WTC11 (cell line): ENCODE measurements at regions not wholly inside any gene's neighbourhood (a gene's known extent, or its start where the extent isn't known, plus 50 kb on each side); places are given as distances from the start of the nearest gene placed in this dataset.

Experiments
- ATAC-seq: fragments of 200-7000 bp; cut with Tn5 transposase; 2 replicates; pipeline ENCODE4 v1.10.0; 2021; ENCODE audit warnings: mild to moderate bottlenecking, moderate library complexity
- CTCF ChIA-PET: fragments of 300-600 bp; sonication (Branson Sonifier 250); formaldehyde crosslinking; loops from one replicate; lab custom pipeline; 2021; ENCODE audit warnings: antibody characterized with exemption; lab: Charles Lee
- POLR2A ChIA-PET: fragments of 350-600 bp; sonication (Branson Sonifier 250); formaldehyde crosslinking; loops from one replicate; lab custom pipeline; 2021; ENCODE audit warnings: antibody characterized with exemption; lab: Charles Lee
- DNase-seq: peaks from one replicate; pipeline ENCODE4 v3.0.0; 2021; ENCODE audit warnings: low spot score
- H3K27ac Mint-ChIP-seq: 2 replicates; pipeline ENCODE4 v1.8.0; 2021; ENCODE audit warnings: mixed read lengths
- H3K27me3 Mint-ChIP-seq: 2 replicates; pipeline ENCODE4 v1.8.0; 2021; ENCODE audit warnings: low read depth, mild to moderate bottlenecking, moderate library complexity, mixed read lengths
- H3K36me3 Mint-ChIP-seq: 2 replicates; pipeline ENCODE4 v1.8.0; 2021; ENCODE audit warnings: mixed read lengths
- H3K4me1 Mint-ChIP-seq: 2 replicates; pipeline ENCODE4 v1.8.0; 2022; ENCODE audit warnings: mixed read lengths
- H3K4me3 Mint-ChIP-seq: 2 replicates; pipeline ENCODE4 v1.8.0; 2021; ENCODE audit warnings: mild to moderate bottlenecking, moderate library complexity, mixed read lengths
- H3K9me3 Mint-ChIP-seq: 2 replicates; pipeline ENCODE4 v1.8.0; 2021; ENCODE audit warnings: mixed read lengths
- AR ChIP-seq: fragments of 250-450 bp; sonication (Bioruptor Pico); IDR thresholded peaks from 2 replicates; pipeline ENCODE4 v1.9.0; 2021; ENCODE audit warnings: mild to moderate bottlenecking
- ATF1 ChIP-seq: sonication (generic); formaldehyde crosslinking; IDR thresholded peaks from 2 replicates; pipeline ENCODE4 v1.8.1; 2023; ENCODE audit warnings: mild to moderate bottlenecking, moderate library complexity, missing genetic modification reagents
- ATF2 ChIP-seq: sonication (generic); formaldehyde crosslinking; IDR thresholded peaks from 2 replicates; pipeline ENCODE4 v1.8.1; 2022; ENCODE audit warnings: low read depth, missing genetic modification reagents, borderline replicate concordance
- ATF3 ChIP-seq: sonication (generic); formaldehyde crosslinking; conservative IDR thresholded peaks from 2 replicates; pipeline ENCODE4 v1.8.1; 2022; ENCODE audit warnings: mild to moderate bottlenecking, missing genetic modification reagents
- CREM ChIP-seq: sonication (generic); formaldehyde crosslinking; IDR thresholded peaks from 2 replicates; pipeline ENCODE4 v1.8.1; 2022; ENCODE audit warnings: mild to moderate bottlenecking, missing genetic modification reagents, moderate library complexity
- CTCF ChIP-seq: fragments of 200-600 bp; IDR thresholded peaks from 2 replicates; pipeline ENCODE4 v1.8.0; 2022; ENCODE audit warnings: antibody characterized with exemption
- E2F5 ChIP-seq: sonication (generic); formaldehyde crosslinking; IDR thresholded peaks from 2 replicates; pipeline ENCODE4 v1.8.1; 2022; ENCODE audit warnings: mild to moderate bottlenecking, moderate library complexity, missing genetic modification reagents
- ESRRA ChIP-seq: sonication (generic); formaldehyde crosslinking; IDR thresholded peaks from 2 replicates; pipeline ENCODE4 v1.8.1; 2022; ENCODE audit warnings: mild to moderate bottlenecking, missing genetic modification reagents, borderline replicate concordance
- FOXP4 ChIP-seq: sonication (generic); formaldehyde crosslinking; IDR thresholded peaks from 2 replicates; pipeline ENCODE4 v1.8.0; 2022; ENCODE audit warnings: mild to moderate bottlenecking, missing genetic modification reagents
- GABPB1 ChIP-seq: sonication (generic); formaldehyde crosslinking; IDR thresholded peaks from 2 replicates; pipeline ENCODE4 v1.8.1; 2023; ENCODE audit warnings: mild to moderate bottlenecking, missing genetic modification reagents
- HMGA2 ChIP-seq: fragments of 250-450 bp; sonication (Bioruptor Pico); IDR thresholded peaks from 2 replicates; pipeline ENCODE4 v1.4.0; 2021; ENCODE audit warnings: mild to moderate bottlenecking, moderate library complexity
- IRF1 ChIP-seq: sonication (generic); formaldehyde crosslinking; IDR thresholded peaks from 2 replicates; pipeline ENCODE4 v1.8.0; 2023; ENCODE audit warnings: missing genetic modification reagents
- KAT7 ChIP-seq: sonication (generic); formaldehyde crosslinking; IDR thresholded peaks from 2 replicates; pipeline ENCODE4 v1.8.1; 2023; ENCODE audit warnings: missing genetic modification reagents, mild to moderate bottlenecking, borderline replicate concordance
- OVOL2 ChIP-seq: fragments of 250-450 bp; sonication (Bioruptor Pico); IDR thresholded peaks from 2 replicates; pipeline ENCODE4 v1.9.0; 2021; ENCODE audit warnings: mild to moderate bottlenecking, borderline replicate concordance
- PRRX2 ChIP-seq: fragments of 250-450 bp; sonication (Bioruptor Pico); IDR thresholded peaks from 2 replicates; pipeline ENCODE4 v1.8.0; 2021; ENCODE audit warnings: mild to moderate bottlenecking
- RELA ChIP-seq: sonication (generic); formaldehyde crosslinking; IDR thresholded peaks from 2 replicates; pipeline ENCODE4 v1.8.1; 2022; ENCODE audit warnings: missing genetic modification reagents, mild to moderate bottlenecking, borderline replicate concordance
- RORB ChIP-seq: fragments of 250-450 bp; sonication (Bioruptor Pico); IDR thresholded peaks from 2 replicates; pipeline ENCODE4 v1.9.0; 2021; ENCODE audit warnings: mild to moderate bottlenecking
- ZBTB43 ChIP-seq: sonication (generic); formaldehyde crosslinking; IDR thresholded peaks from 2 replicates; pipeline ENCODE4 v1.8.1; 2023; ENCODE audit warnings: mild to moderate bottlenecking, missing genetic modification reagents
- ZNF219 ChIP-seq: sonication (generic); formaldehyde crosslinking; IDR thresholded peaks from 2 replicates; pipeline ENCODE4 v1.8.0; 2023; ENCODE audit warnings: missing genetic modification reagents, mild to moderate bottlenecking, borderline replicate concordance
- ZNF263 ChIP-seq: sonication (generic); formaldehyde crosslinking; IDR thresholded peaks from 2 replicates; pipeline ENCODE4 v1.8.1; 2022; ENCODE audit warnings: low read depth, mild to moderate bottlenecking, moderate library complexity, missing genetic modification reagents
- ZNF671 ChIP-seq: fragments of 250-450 bp; sonication (Bioruptor Pico); IDR thresholded peaks from 2 replicates; pipeline ENCODE4 v1.8.0; 2021; ENCODE audit warnings: mild to moderate bottlenecking
- ZSCAN18 ChIP-seq: fragments of 250-450 bp; sonication (Bioruptor Pico); IDR thresholded peaks from 2 replicates; pipeline ENCODE4 v2.1.2; 2022; ENCODE audit warnings: mild to moderate bottlenecking, moderate library complexity

GRCh38 chrX:125680366-125680765, 360.7 kb downstream of the TEX13C start (continued):
- TF ChIP-seq ATF2 (CRISPR knock-in tag) (no peak), AR (no peak), HMGA2 (CRISPR knock-in tag) (no peak), IRF1 (CRISPR knock-in tag) (no peak), RORB (CRISPR knock-in tag) (no peak), ZBTB43 (no peak), CREM (CRISPR knock-in tag) (no peak), OVOL2 (CRISPR knock-in tag) (no peak)
- TF ChIP-seq, all 79 proteins: peak for 0

GRCh38 chrX:125681058-125681457, 361.4 kb downstream of the TEX13C start:
- Mint-ChIP-seq H3K4me1 (peaks cover 6% of the 10 kb centered on the region), H3K4me3 (no peak overlapping the region), H3K27me3 (no peaks in the 10 kb centered on the region), H3K36me3 (peaks cover 10% of the 10 kb centered on the region), H3K9me3 (peaks cover 16% of the 10 kb centered on the region), H3K27ac (no peak overlapping the region)
- no peak for DNase-seq
- ChIA-PET CTCF (no interaction called here), POLR2A (no interaction called here)
- ATAC-seq = no peak
- TF ChIP-seq RORB (CRISPR knock-in tag) (no peak), ZNF219 (CRISPR knock-in tag) (no peak), ESRRA (CRISPR knock-in tag) (no peak), KAT7 (no peak), ATF1 (no peak), PRRX2 (CRISPR knock-in tag) (no peak), ATF2 (CRISPR knock-in tag) (no peak), E2F5 (CRISPR knock-in tag) (no peak), ZSCAN18 (CRISPR knock-in tag) (no peak), CTCF (no peak), FOXP4 (no peak), GABPB1 (CRISPR knock-in tag) (no peak), RELA (CRISPR knock-in tag) (no peak), ATF3 (CRISPR knock-in tag) (no peak), ZNF263 (CRISPR knock-in tag) (no peak), ZNF671 (CRISPR knock-in tag) (no peak)
